HG03521 (cell line): ENCODE measurements at regions not wholly inside any gene's neighbourhood (a gene's known extent, or its start where the extent isn't known, plus 50 kb on each side); places are given as distances from the start of the nearest gene placed in this dataset.

Source experiments
- ATAC-seq: cut with Tn5 transposase; IDR thresholded peaks from one replicate; pipeline ENCODE4 v1.9.1; 2021; ENCODE audit warnings: mild to moderate bottlenecking, moderate library complexity; ENCODE audit not compliant: unreplicated experiment

GRCh38 chr14:35456261-35456660, 51.7 kb upstream of the NFKBIA start:
- ATAC-seq, result no peak

- ATAC-seq, result no peak
Measured at GRCh38 chr14:35458442-35458841, 53.9 kb upstream of the NFKBIA start.

GRCh38 chr14:35459776-35460175, 55.2 kb upstream of the NFKBIA start:
- no peak for ATAC-seq

GRCh38 chr14:35470755-35471154, 63.2 kb upstream of the INSM2 start:
- no peak for ATAC-seq

GRCh38 chr14:35471803-35472202, 62.2 kb upstream of the INSM2 start:
- ATAC-seq, result no peak

- no peak for ATAC-seq
Measured at GRCh38 chr14:35474323-35474722, 59.6 kb upstream of the INSM2 start.

GRCh38 chr14:35480119-35480769, 53.7 kb upstream of the INSM2 start:
- ATAC-seq, result peak; percentile 78

GRCh38 chr14:35482994-35483515, 50.9 kb upstream of the INSM2 start:
- ATAC-seq, result no peak
